ENCODE measurements at regions not wholly inside any gene's neighbourhood (a gene's known extent, or its start where the extent isn't known, plus 50 kb on each side); places are given as distances from the start of the nearest gene placed in this dataset.

DNA sequence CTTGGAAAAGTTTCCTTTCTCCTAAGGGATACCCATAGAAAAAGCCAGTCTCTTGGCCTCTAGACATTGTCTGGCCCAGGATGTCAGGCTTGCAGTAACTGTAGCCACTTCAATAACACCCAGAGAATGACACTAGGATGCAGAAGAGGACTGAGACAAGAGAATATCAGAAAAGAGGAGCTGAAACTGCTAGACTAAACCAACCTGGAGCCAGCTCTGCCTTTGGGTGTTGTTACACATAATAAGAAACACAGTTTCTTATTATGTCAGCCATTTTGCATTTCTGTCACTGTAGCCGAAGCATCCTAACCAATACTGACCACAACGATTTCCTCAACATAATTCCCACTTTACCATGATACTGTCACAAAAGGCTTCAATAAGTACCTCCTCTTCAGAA lies 72.2 kb upstream of the RCN1 start:
- no peak overlapping the region for H3K27ac Mint-ChIP-seq
- peaks cover 38 to 47% of the 10 kb centered on the region in 2 donors for H3K27me3 Mint-ChIP-seq
- ATAC-seq (replicated peaks) (no peak), DNase-seq (no peak)
- no peak overlapping the region for H3K4me3 Mint-ChIP-seq
- no peaks in the 10 kb centered on the region for H3K9me3 Mint-ChIP-seq
- H3K36me3 Mint-ChIP-seq (ENCODE audit: insufficient read depth) = peaks cover 3% of the 10 kb centered on the region
- H3K4me1 Mint-ChIP-seq (ENCODE audit: low read depth in 2 of 2) = no peaks in the 10 kb centered on the region

DNA sequence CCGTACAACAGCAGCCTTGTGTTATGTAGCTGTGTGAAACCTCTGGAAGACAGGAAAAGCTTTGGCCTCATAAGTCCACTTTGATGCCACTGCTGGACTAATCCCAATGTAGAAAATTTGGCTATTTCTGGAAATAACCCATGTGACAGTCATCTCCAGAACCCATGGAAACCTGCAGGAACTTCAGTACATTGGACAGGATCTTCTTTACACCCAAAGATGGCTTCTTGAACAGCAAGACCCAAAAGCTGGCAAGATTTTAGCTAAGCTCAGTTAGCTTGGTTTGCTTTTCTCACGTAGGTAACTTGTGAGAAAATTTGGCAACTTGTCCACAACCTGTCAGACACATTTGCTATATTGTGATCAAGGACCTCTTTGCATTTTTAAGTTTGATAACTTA lies 74.8 kb upstream of the RCN1 start:
- Mint-ChIP-seq H3K27ac (no peak overlapping the region), H3K27me3 (peaks cover 32 to 37% of the 10 kb centered on the region in 2 donors), H3K4me1 (ENCODE audit: low read depth in 2 of 2) (no peaks in the 10 kb centered on the region), H3K4me3 (no peak overlapping the region), H3K36me3 (ENCODE audit: insufficient read depth) (peaks cover 3% of the 10 kb centered on the region), H3K9me3 (no peaks in the 10 kb centered on the region)
- no peak for DNase-seq
- no peak for ATAC-seq (replicated peaks)

DNA sequence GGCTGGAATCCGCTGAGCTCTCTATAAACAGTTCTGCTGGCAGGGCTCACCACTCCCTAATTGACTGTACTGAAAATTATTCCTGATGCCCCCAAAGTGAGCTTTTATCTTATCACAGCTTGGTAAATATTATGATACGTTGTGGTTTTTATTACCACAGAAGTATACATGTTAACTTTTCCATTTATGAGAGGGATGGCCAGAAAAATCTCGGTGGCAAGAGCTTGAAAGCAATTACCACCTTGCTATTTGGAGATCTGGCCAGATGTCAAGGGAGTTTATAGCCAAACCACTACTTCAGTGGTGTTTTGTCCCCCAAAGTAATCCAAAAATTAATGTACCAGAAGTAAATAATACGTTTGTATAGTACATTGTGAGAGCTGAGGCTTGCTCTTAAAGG lies 75.4 kb upstream of the RCN1 start:
- no peak for DNase-seq
- Mint-ChIP-seq H3K27ac (no peak overlapping the region), H3K4me3 (no peak overlapping the region), H3K9me3 (no peaks in the 10 kb centered on the region), H3K4me1 (ENCODE audit: low read depth in 2 of 2) (no peaks in the 10 kb centered on the region), H3K27me3 (peaks cover 39 to 41% of the 10 kb centered on the region in 2 donors), H3K36me3 (ENCODE audit: insufficient read depth) (peaks cover 3% of the 10 kb centered on the region)
- no peak for ATAC-seq (replicated peaks)

DNA sequence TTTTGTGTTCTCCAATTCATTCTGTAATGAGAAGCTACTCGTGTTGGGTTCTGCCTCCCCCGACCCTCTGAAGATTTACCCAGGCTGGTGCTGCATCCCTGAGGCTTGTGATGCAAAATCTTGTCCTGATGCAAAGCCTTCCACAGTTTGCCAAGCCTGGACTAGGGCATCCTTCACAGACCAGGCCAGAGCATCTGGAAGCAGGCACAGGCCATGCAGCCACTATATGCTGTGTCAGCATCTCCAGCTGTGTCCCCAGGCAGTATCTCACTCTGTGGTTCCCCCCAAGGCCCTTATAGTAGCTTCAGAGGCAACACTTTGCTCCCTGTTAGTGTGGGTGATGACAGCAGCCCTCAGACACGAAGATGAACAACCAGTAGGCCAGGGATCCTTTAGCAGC lies 77.3 kb upstream of the RCN1 start:
- ATAC-seq (replicated peaks) = no peak

DNA sequence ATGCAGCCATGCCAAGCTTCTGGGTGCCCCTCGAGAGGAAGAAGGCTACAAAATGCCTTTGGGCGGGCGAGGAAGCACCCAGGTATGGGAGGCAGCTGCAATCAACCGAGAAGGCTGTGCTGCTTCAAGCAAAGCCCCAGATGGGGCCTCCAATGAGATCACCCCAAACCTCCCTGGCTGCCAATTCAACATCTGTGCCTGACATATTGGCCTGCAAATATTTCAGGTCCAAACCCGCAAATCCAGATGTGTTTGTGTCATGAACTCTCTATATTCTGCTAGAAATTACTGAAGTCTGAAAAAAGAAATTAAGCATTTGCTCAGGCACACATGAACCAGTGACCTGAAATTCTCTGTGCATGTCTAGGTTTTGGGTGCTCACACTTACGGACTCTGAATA lies 78.8 kb upstream of the RCN1 start:
- H3K4me3 Mint-ChIP-seq = no peak overlapping the region
- H3K4me1 Mint-ChIP-seq (ENCODE audit: low read depth in 2 of 2) = no peaks in the 10 kb centered on the region
- H3K27me3 Mint-ChIP-seq = peaks cover 40 to 64% of the 10 kb centered on the region in 2 donors
- no peaks in the 10 kb centered on the region for H3K9me3 Mint-ChIP-seq
- H3K27ac Mint-ChIP-seq = no peak overlapping the region
- peaks cover 3% of the 10 kb centered on the region for H3K36me3 Mint-ChIP-seq (ENCODE audit: insufficient read depth)
- DNase-seq (no peak), ATAC-seq (replicated peaks) (no peak)

More for the DNA sequence above, 77.3 kb upstream of the RCN1 start:
- H3K27me3 Mint-ChIP-seq = peaks cover 46 to 53% of the 10 kb centered on the region in 2 donors
- DNase-seq = no peak
- no peak overlapping the region for H3K4me3 Mint-ChIP-seq
- H3K36me3 Mint-ChIP-seq (ENCODE audit: insufficient read depth) = peaks cover 3% of the 10 kb centered on the region
- H3K4me1 Mint-ChIP-seq (ENCODE audit: low read depth in 2 of 2) = no peaks in the 10 kb centered on the region
- no peak overlapping the region for H3K27ac Mint-ChIP-seq
- no peaks in the 10 kb centered on the region for H3K9me3 Mint-ChIP-seq

DNA sequence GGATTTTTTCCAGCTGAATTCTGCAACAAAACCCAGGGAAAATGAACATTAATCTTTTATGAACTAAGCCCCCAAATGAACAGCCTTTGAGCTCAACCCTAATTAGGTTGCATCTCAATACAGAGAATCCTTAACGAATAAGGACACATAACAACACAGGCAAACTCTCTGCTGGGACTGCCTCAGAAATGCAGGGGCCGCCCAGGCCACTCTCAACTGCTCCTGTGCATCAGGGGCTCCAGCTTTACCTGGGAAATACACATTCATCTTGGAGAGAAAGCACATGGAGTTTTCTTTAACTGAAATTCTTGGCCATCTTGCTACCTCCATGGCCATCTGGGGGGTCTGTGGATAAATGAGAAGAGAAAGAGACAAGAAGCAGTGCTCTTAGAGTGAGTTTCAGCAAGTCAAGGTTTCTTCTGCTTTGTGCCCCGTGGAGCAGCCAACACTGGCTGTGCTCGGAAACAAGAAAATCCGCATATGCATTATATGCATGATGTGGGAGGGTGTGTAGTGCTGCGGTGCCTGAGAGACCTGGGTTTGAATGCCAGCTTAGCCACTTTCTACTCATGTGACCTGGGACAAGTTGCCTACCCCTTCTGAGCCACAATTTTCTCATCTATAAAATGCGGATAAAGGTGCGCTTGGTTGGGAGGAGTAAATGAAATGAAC lies 81.9 kb upstream of the RCN1 start:
- DNase-seq = no peak
- Mint-ChIP-seq H3K9me3 (no peaks in the 10 kb centered on the region), H3K36me3 (ENCODE audit: insufficient read depth) (peaks cover under 1% of the 10 kb centered on the region), H3K27ac (no peak overlapping the region), H3K4me1 (ENCODE audit: low read depth in 2 of 2) (no peaks in the 10 kb centered on the region), H3K4me3 (no peak overlapping the region), H3K27me3 (peaks cover 35 to 55% of the 10 kb centered on the region in 2 donors)
- no peak for ATAC-seq (replicated peaks)

DNA sequence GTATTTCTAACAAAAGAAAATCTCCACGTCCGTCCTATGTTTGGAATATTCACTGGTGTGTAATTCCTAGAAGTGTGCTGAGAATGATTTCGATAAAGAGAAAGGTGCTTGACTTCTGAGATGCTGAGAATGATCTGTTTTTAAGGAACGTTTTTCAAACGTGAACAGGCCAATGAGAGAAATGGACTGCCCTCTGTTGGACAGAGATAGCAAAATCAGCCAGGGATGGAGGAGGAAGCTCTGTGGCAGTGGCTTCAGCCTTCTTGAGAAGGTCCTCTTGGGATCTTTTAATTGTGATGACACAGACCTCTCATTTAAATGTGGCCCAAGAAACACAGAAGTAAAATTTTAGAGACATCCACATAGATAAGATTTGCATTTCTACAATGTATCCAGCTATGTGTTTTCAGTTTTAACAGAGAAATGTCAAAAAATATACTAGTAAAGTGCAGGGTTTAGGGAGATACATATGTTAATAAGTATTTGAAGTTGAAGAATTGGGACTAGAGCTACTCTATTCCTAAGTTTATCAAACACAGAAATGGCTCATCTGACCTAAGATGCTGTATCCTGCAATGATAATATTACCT lies 84.0 kb upstream of the RCN1 start:
- ATAC-seq (replicated peaks) (peak; percentile 59), DNase-seq (peak in 1 of 3 experiments; percentile 14)
- Mint-ChIP-seq H3K27ac (no peak overlapping the region), H3K9me3 (no peaks in the 10 kb centered on the region), H3K36me3 (ENCODE audit: insufficient read depth) (no peaks in the 10 kb centered on the region), H3K4me1 (ENCODE audit: low read depth in 2 of 2) (no peaks in the 10 kb centered on the region), H3K4me3 (no peak overlapping the region), H3K27me3 (peaks cover 31 to 57% of the 10 kb centered on the region in 2 donors)

DNA sequence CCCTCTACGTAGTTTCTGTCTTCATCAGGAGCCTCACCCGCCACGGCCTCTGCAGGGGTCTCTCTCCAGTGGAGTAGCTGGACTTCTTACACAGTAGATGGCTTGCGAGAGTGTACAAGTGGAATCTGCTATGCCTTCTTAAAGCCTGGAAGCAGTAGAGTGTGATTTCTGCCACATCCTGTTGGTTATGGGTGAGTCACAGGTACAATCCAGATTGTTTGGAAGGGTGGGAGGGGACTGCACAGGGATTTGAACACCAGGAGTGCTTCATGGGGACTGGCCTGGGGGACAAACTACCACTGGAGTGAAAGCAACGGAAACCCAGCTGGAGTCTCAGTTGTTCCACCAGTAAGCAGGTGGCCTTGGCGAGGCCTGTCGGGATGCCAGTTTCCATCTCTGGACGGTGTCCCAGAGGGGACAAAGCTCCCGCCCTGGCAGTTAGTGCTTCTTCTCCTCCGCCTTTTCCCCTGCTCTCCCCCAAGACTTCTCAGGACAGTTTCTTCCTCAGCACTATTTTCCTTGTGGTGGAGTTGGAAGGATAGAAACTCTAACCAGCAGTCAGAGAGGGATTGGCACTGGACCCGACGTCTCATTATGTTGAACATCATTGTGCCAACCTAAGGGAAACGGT lies 85.0 kb upstream of the RCN1 start:
- no peak overlapping the region for H3K27ac Mint-ChIP-seq
- no peak overlapping the region for H3K4me3 Mint-ChIP-seq
- no peaks in the 10 kb centered on the region for H3K9me3 Mint-ChIP-seq
- DNase-seq (no peak), ATAC-seq (replicated peaks) (no peak)
- H3K27me3 Mint-ChIP-seq = peaks cover 34 to 62% of the 10 kb centered on the region in 2 donors
- H3K36me3 Mint-ChIP-seq (ENCODE audit: insufficient read depth) = no peaks in the 10 kb centered on the region
- H3K4me1 Mint-ChIP-seq (ENCODE audit: low read depth in 2 of 2) = no peaks in the 10 kb centered on the region

DNA sequence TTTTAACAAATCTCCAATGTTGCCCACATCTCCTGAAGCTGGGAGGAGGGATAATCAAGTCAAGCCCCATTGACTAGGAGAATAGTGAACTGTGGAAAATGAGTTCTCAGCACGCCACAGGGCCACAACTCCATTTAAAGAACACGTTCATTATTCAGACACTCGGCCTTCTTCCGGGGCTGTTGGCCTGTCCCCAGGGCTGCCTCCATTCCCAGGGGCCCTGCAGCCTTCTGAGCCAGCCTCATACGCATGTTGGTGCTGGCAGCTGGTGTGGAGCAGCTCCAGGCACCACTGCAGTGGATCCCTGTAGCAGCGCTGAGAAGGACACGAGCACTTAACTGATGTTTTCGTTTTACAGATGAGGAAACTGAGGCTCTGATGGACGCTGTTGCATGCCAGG lies 87.5 kb upstream of the RCN1 start:
- Mint-ChIP-seq H3K9me3 (no peaks in the 10 kb centered on the region), H3K4me1 (ENCODE audit: low read depth in 2 of 2) (no peaks in the 10 kb centered on the region), H3K27ac (no peak overlapping the region), H3K27me3 (peaks cover 21 to 53% of the 10 kb centered on the region in 2 donors), H3K4me3 (no peak overlapping the region), H3K36me3 (ENCODE audit: insufficient read depth) (no peaks in the 10 kb centered on the region)
- ATAC-seq (replicated peaks) (no peak), DNase-seq (no peak)

DNA sequence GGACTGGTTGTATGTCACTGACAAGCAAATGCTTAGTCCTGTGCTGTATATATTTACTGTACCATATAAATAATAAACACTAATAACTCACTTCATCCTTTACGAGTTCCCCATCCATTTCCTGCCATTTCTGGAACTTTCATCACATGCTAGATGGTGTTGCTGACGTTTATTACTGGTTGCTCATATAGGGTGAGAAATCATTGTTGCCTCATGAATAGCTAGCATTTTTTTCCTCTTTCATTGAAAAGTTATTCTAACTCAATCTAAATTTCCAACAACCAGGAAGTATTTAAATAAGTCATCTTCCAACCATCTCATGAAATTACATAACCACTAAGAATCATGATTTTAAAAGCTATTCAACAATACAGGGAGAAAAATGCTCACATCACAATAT lies 88.6 kb upstream of the RCN1 start:
- H3K36me3 Mint-ChIP-seq (ENCODE audit: insufficient read depth) = no peaks in the 10 kb centered on the region
- ATAC-seq (replicated peaks) (no peak), DNase-seq (no peak)
- peaks cover 27 to 43% of the 10 kb centered on the region in 2 donors for H3K27me3 Mint-ChIP-seq
- H3K4me3 Mint-ChIP-seq = no peak overlapping the region
- H3K4me1 Mint-ChIP-seq (ENCODE audit: low read depth in 2 of 2) = no peaks in the 10 kb centered on the region
- no peak overlapping the region for H3K27ac Mint-ChIP-seq
- H3K9me3 Mint-ChIP-seq = no peaks in the 10 kb centered on the region

DNA sequence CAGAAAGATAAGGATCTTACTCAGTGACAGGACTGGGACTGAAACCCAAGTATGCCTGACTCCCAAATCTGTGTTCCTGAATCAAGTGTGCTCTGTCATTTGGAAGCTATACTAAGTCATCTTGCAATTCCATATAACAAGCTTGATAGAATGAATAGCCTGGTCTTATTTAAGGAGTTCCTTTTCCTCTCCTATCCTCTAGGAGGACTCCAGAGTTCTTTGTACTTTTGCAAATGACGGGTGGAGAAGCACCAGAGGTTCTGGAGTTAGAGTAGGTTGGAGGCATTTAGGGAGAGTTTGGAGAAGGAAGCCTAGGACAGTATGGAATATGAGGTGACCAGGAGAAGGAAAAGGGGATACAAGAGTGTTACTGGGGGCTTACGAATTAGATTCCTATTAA lies 92.9 kb upstream of the RCN1 start:
- no peaks in the 10 kb centered on the region for H3K9me3 Mint-ChIP-seq

DNA sequence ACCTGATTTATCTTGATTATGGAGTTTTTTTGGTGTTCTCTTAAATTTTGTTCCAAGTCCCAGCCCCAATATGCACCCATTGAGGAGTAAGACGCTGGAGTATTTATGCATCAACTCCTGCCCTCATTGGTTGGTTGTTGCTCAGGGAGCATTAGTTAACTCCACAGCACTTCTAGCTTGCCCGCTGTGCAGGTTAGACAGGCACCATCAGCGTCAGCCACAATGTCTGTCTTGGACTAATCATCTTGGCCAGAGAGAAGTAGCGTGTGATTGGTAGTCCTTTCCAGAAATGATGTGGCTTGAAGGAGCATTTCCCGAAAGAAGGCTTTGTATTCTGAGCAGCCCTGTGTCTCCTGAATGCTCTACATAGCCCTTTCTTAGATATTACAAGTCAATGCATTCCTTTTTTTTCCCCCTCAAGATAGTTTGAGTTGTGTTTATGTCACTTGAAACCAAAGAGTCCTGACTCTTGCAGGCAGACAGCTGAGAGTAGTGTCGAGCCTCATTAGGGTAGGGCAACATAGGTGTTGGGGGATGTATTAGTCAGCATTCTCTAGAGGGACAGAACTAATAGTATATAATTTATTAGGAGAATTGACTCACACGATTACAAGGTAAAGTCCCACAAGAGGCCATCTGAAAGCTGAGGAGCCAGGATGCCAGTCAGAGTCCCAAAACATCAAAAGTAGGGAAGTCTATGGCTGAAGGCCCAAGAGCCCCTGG lies 94.6 kb upstream of the RCN1 start:
- Mint-ChIP-seq H3K36me3 (ENCODE audit: insufficient read depth) (no peaks in the 10 kb centered on the region), H3K27ac (peak overlapping the region; percentile 93 to 96), H3K27me3 (peaks cover 14 to 20% of the 10 kb centered on the region in 2 donors), H3K9me3 (no peaks in the 10 kb centered on the region), H3K4me1 (ENCODE audit: low read depth in 2 of 2) (peaks cover 17 to 20% of the 10 kb centered on the region in 2 donors), H3K4me3 (peak overlapping the region; percentile 78 to 81)
- ATAC-seq (replicated peaks) (no peak), DNase-seq (no peak)

More for the DNA sequence above, 92.9 kb upstream of the RCN1 start:
- DNase-seq (no peak), ATAC-seq (replicated peaks) (no peak)
- peaks cover 17 to 20% of the 10 kb centered on the region in 2 donors for H3K4me1 Mint-ChIP-seq (ENCODE audit: low read depth in 2 of 2)
- H3K4me3 Mint-ChIP-seq = no peak overlapping the region
- H3K27me3 Mint-ChIP-seq = peaks cover 27 to 32% of the 10 kb centered on the region in 2 donors
- no peak overlapping the region for H3K27ac Mint-ChIP-seq
- H3K36me3 Mint-ChIP-seq (ENCODE audit: insufficient read depth) = no peaks in the 10 kb centered on the region

DNA sequence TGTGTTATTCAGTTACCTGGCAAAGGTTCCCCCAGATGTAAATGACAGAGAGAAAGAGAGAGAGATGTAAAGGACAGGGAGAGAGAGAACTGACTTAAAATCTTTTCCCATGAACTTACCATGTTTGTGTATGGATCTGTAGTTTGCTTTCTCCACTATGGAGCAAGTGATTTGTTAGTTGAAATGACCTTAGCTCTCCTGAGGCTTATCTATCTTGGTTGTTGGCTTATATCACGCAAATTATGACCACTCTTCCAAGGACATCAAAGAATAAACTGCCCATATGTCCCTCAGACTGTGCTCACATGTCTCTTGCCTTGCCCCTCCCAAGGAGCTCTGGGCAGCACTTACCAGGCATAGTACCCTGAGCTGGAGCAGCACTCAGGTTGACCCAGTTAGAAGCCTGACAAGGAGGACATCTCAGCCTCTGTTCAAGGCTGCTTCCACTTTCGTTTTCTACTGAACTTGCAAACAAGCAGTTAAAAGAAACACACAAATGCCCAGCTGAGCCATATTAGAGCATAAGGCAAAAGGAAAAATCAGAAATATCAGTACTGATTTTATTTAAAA lies 95.3 kb upstream of the RCN1 start:
- peak; percentile 81 for ATAC-seq (replicated peaks)
- Mint-ChIP-seq H3K36me3 (ENCODE audit: insufficient read depth) (no peaks in the 10 kb centered on the region), H3K9me3 (no peaks in the 10 kb centered on the region), H3K4me3 (peak overlapping the region; percentile 78 to 81), H3K27me3 (peaks cover 10 to 17% of the 10 kb centered on the region in 2 donors), H3K4me1 (ENCODE audit: low read depth in 2 of 2) (peaks cover 17 to 20% of the 10 kb centered on the region in 2 donors), H3K27ac (peak overlapping the region; percentile 93 to 96)
- DNase-seq = peak in 2 of 3 experiments; percentile 2 to 4
